ENCODE measurements at regions not wholly inside any gene's neighbourhood (a gene's known extent, or its start where the extent isn't known, plus 50 kb on each side); places are given as distances from the start of the nearest gene placed in this dataset.

- TF ChIP-seq CTCF (conservative IDR thresholded peaks at IDR 0.05; ENCODE audit: low read length), result no peak
- TF ChIP-seq EZH2phosphoT487 (IDR thresholded peaks at IDR 0.05; ENCODE audit: borderline replicate concordance), result no peak
Observed at GRCh38 chr4:35237924-35238323, 1006.4 kb downstream of the ARAP2 start.

Measured in Loucy (cell line).